ENCODE measurements at regions not wholly inside any gene's neighbourhood (a gene's known extent, or its start where the extent isn't known, plus 50 kb on each side); places are given as distances from the start of the nearest gene placed in this dataset.

DNA sequence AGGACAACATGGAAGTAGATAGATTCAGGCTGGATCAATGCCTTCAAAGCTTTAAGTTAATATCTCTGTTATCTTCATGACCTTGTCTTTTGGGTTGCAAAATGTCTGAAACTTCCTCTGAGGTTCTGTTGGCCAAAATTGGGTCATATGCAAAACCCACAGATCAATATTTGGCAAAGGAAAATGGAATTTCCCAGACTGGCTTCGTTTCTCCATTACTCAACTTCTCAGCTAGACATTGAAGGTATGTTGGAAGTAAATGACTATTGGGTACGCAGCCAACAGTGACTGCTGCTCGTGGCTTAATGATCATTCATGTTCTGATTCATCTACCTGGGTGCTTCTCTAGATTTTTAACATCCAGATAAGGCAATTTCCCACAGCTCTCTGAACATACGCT lies 675.4 kb upstream of the SGO1 start:
- H3K79me2 ChIP-seq (ENCODE audit: insufficient read depth, low read length) = no peaks in the 10 kb centered on the region
- no peaks in the 10 kb centered on the region for H3K4me1 ChIP-seq (ENCODE audit: insufficient read depth, low read length, poor library complexity, severe bottlenecking)
- no peaks in the 10 kb centered on the region for H3K27me3 ChIP-seq (ENCODE audit: insufficient read depth, low read length, poor library complexity, severe bottlenecking)
- no peak overlapping the region for H2AFZ ChIP-seq (ENCODE audit: low read length)
- H3F3A ChIP-seq (ENCODE audit: low read depth) = no peaks in the 10 kb centered on the region
- TF ChIP-seq, protein P1, sequence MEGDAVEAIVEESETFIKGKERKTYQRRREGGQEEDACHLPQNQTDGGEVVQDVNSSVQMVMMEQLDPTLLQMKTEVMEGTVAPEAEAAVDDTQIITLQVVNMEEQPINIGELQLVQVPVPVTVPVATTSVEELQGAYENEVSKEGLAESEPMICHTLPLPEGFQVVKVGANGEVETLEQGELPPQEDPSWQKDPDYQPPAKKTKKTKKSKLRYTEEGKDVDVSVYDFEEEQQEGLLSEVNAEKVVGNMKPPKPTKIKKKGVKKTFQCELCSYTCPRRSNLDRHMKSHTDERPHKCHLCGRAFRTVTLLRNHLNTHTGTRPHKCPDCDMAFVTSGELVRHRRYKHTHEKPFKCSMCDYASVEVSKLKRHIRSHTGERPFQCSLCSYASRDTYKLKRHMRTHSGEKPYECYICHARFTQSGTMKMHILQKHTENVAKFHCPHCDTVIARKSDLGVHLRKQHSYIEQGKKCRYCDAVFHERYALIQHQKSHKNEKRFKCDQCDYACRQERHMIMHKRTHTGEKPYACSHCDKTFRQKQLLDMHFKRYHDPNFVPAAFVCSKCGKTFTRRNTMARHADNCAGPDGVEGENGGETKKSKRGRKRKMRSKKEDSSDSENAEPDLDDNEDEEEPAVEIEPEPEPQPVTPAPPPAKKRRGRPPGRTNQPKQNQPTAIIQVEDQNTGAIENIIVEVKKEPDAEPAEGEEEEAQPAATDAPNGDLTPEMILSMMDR (conservative IDR thresholded peaks at IDR 0.05; ENCODE audit: low read length) = no peak
- TF ChIP-seq EZH2phosphoT487 (IDR thresholded peaks at IDR 0.05; ENCODE audit: borderline replicate concordance) = no peak
- H3K9me3 ChIP-seq (ENCODE audit: insufficient read depth, low read depth, low read length) = no peaks in the 10 kb centered on the region
- no peaks in the 10 kb centered on the region for H3K36me3 ChIP-seq (ENCODE audit: insufficient read depth, low read length)
- no peak overlapping the region for H3K4me3 ChIP-seq (ENCODE audit: low read length, poor library complexity, severe bottlenecking)
- no peak overlapping the region for H3K4me2 ChIP-seq (ENCODE audit: low read depth, low read length, poor library complexity, severe bottlenecking)
- H3K9ac ChIP-seq (ENCODE audit: low read depth, low read length, poor library complexity, severe bottlenecking) = no peak overlapping the region
- no peaks in the 10 kb centered on the region for H3K9me2 ChIP-seq (replicated peaks; ENCODE audit: low read depth, low read length)
- H4K20me1 ChIP-seq (ENCODE audit: insufficient read depth, low read length, poor library complexity, severe bottlenecking) = no peaks in the 10 kb centered on the region

- Histone ChIP-seq H3K9me3 (ENCODE audit: insufficient read depth, low read depth, low read length) (no peaks in the 10 kb centered on the region), H3K36me3 (ENCODE audit: insufficient read depth, low read length) (no peaks in the 10 kb centered on the region), H3K9ac (ENCODE audit: low read depth, low read length, poor library complexity, severe bottlenecking) (no peak overlapping the region), H3K27me3 (ENCODE audit: insufficient read depth, low read length, poor library complexity, severe bottlenecking) (no peaks in the 10 kb centered on the region), H3K9me2 (replicated peaks; ENCODE audit: low read depth, low read length) (no peaks in the 10 kb centered on the region), H4K20me1 (ENCODE audit: insufficient read depth, low read length, poor library complexity, severe bottlenecking) (no peaks in the 10 kb centered on the region), H3K4me2 (ENCODE audit: low read depth, low read length, poor library complexity, severe bottlenecking) (no peak overlapping the region), H3K4me3 (ENCODE audit: low read length, poor library complexity, severe bottlenecking) (no peak overlapping the region), H3K79me2 (ENCODE audit: insufficient read depth, low read length) (no peaks in the 10 kb centered on the region), H3K4me1 (ENCODE audit: insufficient read depth, low read length, poor library complexity, severe bottlenecking) (no peaks in the 10 kb centered on the region), H3F3A (ENCODE audit: low read depth) (no peaks in the 10 kb centered on the region), H2AFZ (ENCODE audit: low read length) (no peak overlapping the region)
- TF ChIP-seq, protein P1 (conservative IDR thresholded peaks at IDR 0.05; ENCODE audit: low read length) = no peak
- TF ChIP-seq EZH2phosphoT487 (IDR thresholded peaks at IDR 0.05; ENCODE audit: borderline replicate concordance) = no peak
These were observed 671.6 kb upstream of the SGO1 start for GRCh38 chr3:20857636-20858035.

DNA sequence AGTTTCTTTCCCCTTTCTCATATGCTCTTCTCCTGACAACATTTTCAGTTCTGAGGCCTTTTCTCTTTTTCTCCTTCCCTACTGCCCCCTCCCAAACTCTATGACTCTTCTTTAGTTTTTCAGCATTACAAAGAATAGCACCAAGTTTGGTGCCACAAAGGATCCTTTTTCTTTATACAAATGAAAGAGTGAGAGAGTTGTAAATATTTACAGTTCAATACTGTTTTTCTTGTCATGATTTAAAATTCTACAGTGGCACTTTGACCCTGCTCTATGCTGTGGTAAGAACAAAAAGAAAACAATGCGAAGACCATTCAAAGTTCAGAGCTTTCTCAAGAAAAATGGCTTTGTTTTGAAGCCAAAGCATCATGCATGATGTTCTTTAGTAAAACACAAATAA lies 667.9 kb upstream of the SGO1 start:
- Histone ChIP-seq H3K27me3 (ENCODE audit: insufficient read depth, low read length, poor library complexity, severe bottlenecking) (no peaks in the 10 kb centered on the region), H3F3A (ENCODE audit: low read depth) (no peaks in the 10 kb centered on the region), H3K9ac (ENCODE audit: low read depth, low read length, poor library complexity, severe bottlenecking) (no peak overlapping the region), H3K4me3 (ENCODE audit: low read length, poor library complexity, severe bottlenecking) (no peak overlapping the region), H3K36me3 (ENCODE audit: insufficient read depth, low read length) (no peaks in the 10 kb centered on the region), H4K20me1 (ENCODE audit: insufficient read depth, low read length, poor library complexity, severe bottlenecking) (no peaks in the 10 kb centered on the region), H2AFZ (ENCODE audit: low read length) (no peak overlapping the region), H3K9me3 (ENCODE audit: insufficient read depth, low read depth, low read length) (no peaks in the 10 kb centered on the region), H3K9me2 (replicated peaks; ENCODE audit: low read depth, low read length) (no peaks in the 10 kb centered on the region), H3K4me2 (ENCODE audit: low read depth, low read length, poor library complexity, severe bottlenecking) (no peak overlapping the region), H3K79me2 (ENCODE audit: insufficient read depth, low read length) (no peaks in the 10 kb centered on the region), H3K4me1 (ENCODE audit: insufficient read depth, low read length, poor library complexity, severe bottlenecking) (no peaks in the 10 kb centered on the region)
- TF ChIP-seq, protein P1 (conservative IDR thresholded peaks at IDR 0.05; ENCODE audit: low read length) = no peak
- no peak for TF ChIP-seq EZH2phosphoT487 (IDR thresholded peaks at IDR 0.05; ENCODE audit: borderline replicate concordance)

Data from Loucy (cell line).